ENCODE measurements at regions not wholly inside any gene's neighbourhood (a gene's known extent, or its start where the extent isn't known, plus 50 kb on each side); places are given as distances from the start of the nearest gene placed in this dataset.

- in situ Hi-C loops (cut with MboI; ENCODE audit: low sequenced_read_pairs), result no loop called here
These were observed 267.3 kb upstream of the NPVF start for GRCh38 chr7:25495342-25496250.

- in situ Hi-C loops (cut with MboI; ENCODE audit: low sequenced_read_pairs), result no loop called here
These were observed 268.4 kb upstream of the NPVF start for GRCh38 chr7:25496476-25497368.

- in situ Hi-C loops (cut with MboI; ENCODE audit: low sequenced_read_pairs), result no loop called here
These were observed 272.2 kb upstream of the NPVF start for GRCh38 chr7:25500393-25500921.

GRCh38 chr7:25503306-25503705, 275.0 kb upstream of the NPVF start:
- in situ Hi-C loops (cut with MboI; ENCODE audit: low sequenced_read_pairs), result no loop called here

- in situ Hi-C loops (cut with MboI; ENCODE audit: low sequenced_read_pairs), result no loop called here
These were observed 283.9 kb upstream of the NPVF start for GRCh38 chr7:25512061-25512687.

GRCh38 chr7:25515633-25516275, 287.5 kb upstream of the NPVF start:
- in situ Hi-C loops (cut with MboI; ENCODE audit: low sequenced_read_pairs), result no loop called here

- in situ Hi-C loops (cut with MboI; ENCODE audit: low sequenced_read_pairs), result no loop called here
These were observed 289.6 kb upstream of the NPVF start for GRCh38 chr7:25517906-25518305.

- in situ Hi-C loops (cut with MboI; ENCODE audit: low sequenced_read_pairs), result no loop called here
These were observed 291.7 kb upstream of the NPVF start for GRCh38 chr7:25520017-25520416.

GRCh38 chr7:25520516-25520915, 292.2 kb upstream of the NPVF start:
- in situ Hi-C loops (cut with MboI; ENCODE audit: low sequenced_read_pairs), result no loop called here

- in situ Hi-C loops (cut with MboI; ENCODE audit: low sequenced_read_pairs), result no loop called here
These were observed 292.9 kb upstream of the NPVF start for GRCh38 chr7:25521236-25521635.

GRCh38 chr7:25522727-25523126, 294.4 kb upstream of the NPVF start:
- in situ Hi-C loops (cut with MboI; ENCODE audit: low sequenced_read_pairs), result no loop called here

GRCh38 chr7:25527665-25528170, 299.4 kb upstream of the NPVF start:
- in situ Hi-C loops (cut with MboI; ENCODE audit: low sequenced_read_pairs), result no loop called here

GRCh38 chr7:25529320-25529719, 301.0 kb upstream of the NPVF start:
- in situ Hi-C loops (cut with MboI; ENCODE audit: low sequenced_read_pairs), result no loop called here

- in situ Hi-C loops (cut with MboI; ENCODE audit: low sequenced_read_pairs), result no loop called here
These were observed 308.6 kb upstream of the NPVF start for GRCh38 chr7:25536851-25537250.

- in situ Hi-C loops (cut with MboI; ENCODE audit: low sequenced_read_pairs), result no loop called here
These were observed 309.5 kb upstream of the NPVF start for GRCh38 chr7:25537662-25538375.

GRCh38 chr7:25541094-25541821, 313.0 kb upstream of the NPVF start:
- in situ Hi-C loops (cut with MboI; ENCODE audit: low sequenced_read_pairs), result no loop called here

GRCh38 chr7:25541877-25542276, 313.6 kb upstream of the NPVF start:
- in situ Hi-C loops (cut with MboI; ENCODE audit: low sequenced_read_pairs), result no loop called here

- in situ Hi-C loops (cut with MboI; ENCODE audit: low sequenced_read_pairs), result no loop called here
These were observed 314.9 kb upstream of the NPVF start for GRCh38 chr7:25543210-25543609.

- in situ Hi-C loops (cut with MboI; ENCODE audit: low sequenced_read_pairs), result no loop called here
These were observed 315.5 kb upstream of the NPVF start for GRCh38 chr7:25543798-25544197.

All from HL-60/S4 treated with retinoic acid at 250 ng/mL for 4 days and 3 days (cell line).